GM21737 (cell line): ENCODE measurements at regions not wholly inside any gene's neighbourhood (a gene's known extent, or its start where the extent isn't known, plus 50 kb on each side); places are given as distances from the start of the nearest gene placed in this dataset.
"Not testable (repeated sequence)": the region's sequence is repeated elsewhere in the genome, so short reads cannot be mapped to it uniquely, and the experiment has no call there.

Experiments used
- ATAC-seq: cut with Tn5 transposase; IDR thresholded peaks from one replicate; pipeline ENCODE4 v1.9.1; 2021; ENCODE audit warnings: mild to moderate bottlenecking, moderate library complexity; ENCODE audit not compliant: unreplicated experiment

- ATAC-seq = no peak
These were observed 897.7 kb downstream of the KCNA4 start for GRCh38 chr11:29119116-29119515.

- ATAC-seq = no peak
These were observed 915.9 kb downstream of the KCNA4 start for GRCh38 chr11:29100967-29101366.

DNA sequence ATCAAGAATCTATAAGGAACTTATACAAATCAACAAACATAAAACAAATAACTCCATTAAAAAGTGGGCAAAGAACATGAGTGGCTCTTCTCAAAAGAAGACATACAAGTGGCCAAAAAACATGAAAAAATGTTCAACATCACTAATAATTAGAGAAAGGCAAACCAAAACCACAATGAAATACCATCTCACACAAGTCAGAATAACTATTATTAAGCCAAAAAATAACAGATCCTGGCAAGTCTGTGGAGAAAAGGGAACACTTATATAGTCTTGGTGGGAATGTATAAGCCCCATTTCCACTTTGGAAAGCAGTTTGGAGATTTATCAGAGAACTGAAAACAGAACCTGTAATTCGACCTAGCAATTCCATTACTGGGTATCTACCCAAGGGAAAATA is 921.0 kb downstream of the KCNA4 start:
- no peak for ATAC-seq

DNA sequence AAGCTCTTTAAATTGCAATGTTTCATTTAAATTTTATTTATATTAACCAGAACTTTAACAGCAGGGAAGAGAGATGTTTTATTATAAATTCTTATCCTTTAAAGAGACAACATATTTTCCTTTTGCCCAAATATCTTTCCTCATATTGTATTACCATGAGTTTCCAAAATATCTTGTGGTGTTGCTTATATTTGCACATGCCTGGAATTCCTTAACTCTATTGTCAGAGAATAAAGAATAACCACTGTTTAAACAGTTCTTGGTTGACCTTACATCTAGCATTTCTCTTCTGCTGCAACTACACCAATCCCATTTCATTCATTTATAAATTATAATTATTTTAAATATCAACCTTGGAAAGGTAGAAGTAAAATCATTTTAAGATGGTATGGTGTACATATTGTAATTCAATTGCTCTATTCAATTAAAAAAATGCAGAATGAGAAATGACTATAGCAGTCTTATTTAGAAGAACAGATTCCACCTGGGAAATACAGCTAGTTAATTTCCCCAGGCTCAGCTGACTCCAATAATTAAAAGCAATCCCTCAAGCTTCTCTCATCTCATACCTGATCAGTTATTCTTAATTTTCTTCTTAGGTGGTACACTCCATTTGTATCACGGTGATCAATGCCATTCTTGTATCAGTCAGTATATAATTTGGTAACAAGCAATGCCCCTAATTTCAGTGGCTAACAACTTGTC is 923.3 kb downstream of the KCNA4 start:
- no peak for ATAC-seq

- ATAC-seq = no peak
These were observed 929.5 kb downstream of the KCNA4 start for GRCh38 chr11:29087200-29087812.

DNA sequence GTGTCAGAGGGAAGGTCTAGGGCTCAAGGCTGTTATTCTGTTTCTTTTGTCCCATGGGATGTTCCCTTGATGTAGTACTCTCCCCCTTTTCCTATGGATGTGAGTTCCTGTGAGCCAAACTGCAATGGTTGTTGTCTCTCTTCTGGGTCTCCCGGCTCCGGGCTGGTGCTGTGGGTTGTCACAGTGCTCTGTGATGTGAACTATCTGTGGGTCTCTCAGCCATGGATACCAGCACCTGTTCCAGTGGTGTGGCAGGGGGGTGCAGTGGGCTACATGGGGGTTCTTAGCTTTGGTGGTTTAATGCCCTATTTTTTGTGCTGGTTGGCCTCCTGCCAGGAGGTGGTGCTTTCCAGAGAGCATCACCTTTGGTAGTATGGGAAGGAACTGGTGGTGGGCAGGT is 941.1 kb downstream of the KCNA4 start:
- no peak for ATAC-seq

DNA sequence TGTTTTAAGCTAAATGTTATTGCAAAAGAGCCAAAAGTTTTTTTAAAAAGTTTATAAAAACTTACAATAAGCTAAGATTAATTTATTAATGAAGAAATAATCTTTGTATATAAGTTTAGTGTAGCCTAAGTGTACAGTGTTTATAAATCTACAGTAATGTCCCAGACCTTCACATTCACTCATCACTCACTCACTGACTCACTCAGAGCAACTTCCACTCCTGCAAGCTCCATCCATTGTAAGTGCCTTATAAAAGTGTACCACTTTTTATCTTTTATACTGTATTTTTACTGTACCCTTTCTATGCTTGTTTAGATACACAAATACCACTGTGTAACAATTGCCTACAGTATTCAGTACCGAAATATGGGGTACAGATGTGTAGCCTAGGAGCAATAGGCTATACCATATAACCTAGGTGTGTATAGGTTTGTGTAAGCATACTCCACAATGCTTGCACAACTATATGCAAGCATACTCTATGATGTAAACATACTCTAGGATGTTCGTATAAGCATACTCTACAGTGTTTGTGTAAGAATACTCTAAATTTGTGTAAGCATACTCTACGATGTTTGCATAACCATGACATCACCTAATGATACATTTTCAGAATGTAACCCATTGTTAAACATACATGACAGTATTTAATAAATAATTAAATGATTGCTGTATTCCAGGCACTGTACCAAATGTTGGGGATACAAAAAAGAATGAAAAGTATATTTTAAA is 953.0 kb downstream of the KCNA4 start:
- ATAC-seq = no peak

- no peak for ATAC-seq
These were observed 953.3 kb downstream of the METTL15 start for GRCh38 chr11:29061452-29061851.

DNA sequence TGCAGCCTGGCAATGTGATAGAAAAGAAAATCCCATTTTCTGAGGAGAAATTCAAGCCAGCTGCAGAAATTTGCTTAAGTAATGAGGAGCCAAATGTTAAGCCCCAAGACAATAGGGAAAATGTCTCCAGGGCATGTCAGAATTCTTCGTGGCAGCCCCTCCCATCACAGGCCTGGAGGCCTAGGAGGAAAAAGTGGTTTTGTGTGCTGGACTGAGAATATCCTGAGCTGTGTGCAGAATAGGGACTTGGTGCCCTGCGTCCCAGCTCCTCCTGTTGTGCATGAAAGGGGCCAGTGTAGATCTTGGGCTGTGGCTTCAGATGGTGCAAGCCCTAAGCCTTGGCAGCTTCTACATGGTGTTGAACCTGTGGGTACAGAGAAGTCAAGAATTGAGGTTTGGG is 948.3 kb downstream of the METTL15 start:
- not testable (repeated sequence) for ATAC-seq

GRCh38 chr11:29051935-29052334 is 943.7 kb downstream of the METTL15 start:
- ATAC-seq = no peak

DNA sequence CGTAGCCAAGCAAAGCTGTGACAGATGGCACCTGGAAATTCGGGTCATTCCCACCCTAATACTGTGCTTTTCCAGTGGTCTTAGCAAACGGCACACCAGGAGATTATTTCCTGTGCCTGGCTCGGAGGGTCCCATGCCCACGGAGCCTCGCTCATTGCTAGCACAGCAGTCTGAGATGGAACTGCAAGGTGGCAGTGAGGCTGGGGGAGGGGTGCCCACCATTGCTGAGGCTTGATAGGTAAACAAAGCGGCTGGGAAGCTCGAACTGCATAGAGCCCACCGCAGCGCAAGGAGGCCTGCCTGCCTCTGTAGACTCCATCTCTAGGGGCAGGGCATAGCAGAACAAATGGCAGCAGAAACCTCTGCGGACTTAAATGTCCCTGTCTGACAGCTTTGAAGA is 942.8 kb downstream of the METTL15 start:
- ATAC-seq = not testable (repeated sequence)

GRCh38 chr11:29040489-29040888 is 932.3 kb downstream of the METTL15 start:
- no peak for ATAC-seq

- ATAC-seq = no peak
These were observed 924.4 kb downstream of the METTL15 start for GRCh38 chr11:29032384-29033149.

DNA sequence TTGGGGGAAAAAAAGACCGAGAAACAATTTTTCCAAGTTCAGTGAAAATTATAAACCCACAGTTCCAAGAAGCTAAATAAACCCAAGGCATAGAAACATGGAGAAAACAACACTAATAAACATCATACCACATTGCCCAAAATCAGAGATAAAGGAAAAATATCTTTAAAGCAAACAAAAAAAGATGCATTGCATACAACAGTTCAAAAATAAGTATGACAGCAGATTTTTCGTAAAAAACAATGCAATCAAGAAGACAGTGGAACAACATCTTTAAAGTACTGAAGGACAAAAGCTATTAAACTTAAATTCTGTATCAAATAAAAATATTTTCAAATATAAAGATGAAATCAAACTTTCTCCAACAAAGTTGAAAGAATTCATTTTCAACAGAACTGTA is 921.3 kb downstream of the METTL15 start:
- no peak for ATAC-seq

- ATAC-seq = no peak
These were observed 919.2 kb downstream of the METTL15 start for GRCh38 chr11:29027436-29027835.

- ATAC-seq = no peak
These were observed 918.1 kb downstream of the METTL15 start for GRCh38 chr11:29026286-29026685.

DNA sequence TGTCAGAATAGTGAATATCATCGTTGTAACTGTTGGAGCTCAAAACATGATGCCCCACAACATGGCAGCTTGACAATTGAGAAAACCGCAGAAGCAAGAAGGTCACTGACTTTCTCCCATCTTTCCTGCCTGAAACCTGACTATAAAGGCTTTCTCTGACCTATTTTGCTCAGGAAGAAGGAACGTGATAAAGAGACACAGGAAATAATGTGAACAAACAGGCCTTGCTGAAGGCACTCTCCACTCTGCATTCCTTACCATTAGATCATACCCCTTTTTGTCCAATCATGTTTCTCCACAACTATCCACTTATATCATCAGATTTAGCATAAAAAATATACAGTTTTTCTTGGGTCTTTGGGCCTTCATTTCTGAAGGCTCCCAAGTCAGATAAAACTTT is 916.8 kb downstream of the METTL15 start:
- ATAC-seq = no peak

DNA sequence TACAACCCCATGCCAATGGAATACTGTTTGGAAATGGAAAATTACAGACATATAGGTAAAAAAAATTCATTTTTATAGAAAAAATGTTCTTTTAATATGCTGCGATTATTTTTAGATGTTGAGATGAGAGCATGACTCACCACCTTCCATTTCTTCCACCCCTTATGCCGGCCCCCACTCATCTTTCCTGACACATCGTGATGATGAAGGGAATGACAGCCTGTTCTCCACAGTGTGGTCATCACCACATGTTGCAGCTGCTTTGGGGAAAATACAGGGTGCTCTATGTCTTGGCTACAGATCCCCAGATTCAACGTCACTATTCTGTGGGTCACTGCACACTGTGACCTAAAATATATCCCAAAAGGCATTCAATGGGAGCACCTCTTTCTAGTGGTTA is 916.2 kb downstream of the METTL15 start:
- no peak for ATAC-seq

DNA sequence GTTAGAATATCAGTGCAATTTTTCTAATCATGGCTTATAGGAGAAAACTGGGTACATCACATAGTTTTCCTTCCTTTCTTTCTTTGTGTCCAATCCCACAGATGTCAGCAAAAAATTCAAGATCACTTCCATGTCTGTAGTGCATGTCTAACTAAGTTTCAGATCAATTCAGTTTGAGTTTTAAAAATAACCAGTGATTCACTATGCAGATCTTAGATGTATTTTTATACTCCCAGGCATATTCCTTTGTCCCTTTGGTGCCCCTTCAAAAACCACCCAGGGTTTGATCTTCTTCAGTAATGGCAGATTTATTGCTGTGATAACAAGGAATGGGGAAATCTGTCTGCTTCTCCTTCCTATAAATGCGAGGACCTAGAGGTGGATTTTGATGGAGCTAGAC is 915.6 kb downstream of the METTL15 start:
- no peak for ATAC-seq

GRCh38 chr11:29022676-29023075 is 914.5 kb downstream of the METTL15 start:
- no peak for ATAC-seq

GRCh38 chr11:29019960-29020683 is 911.9 kb downstream of the METTL15 start:
- ATAC-seq = no peak
